Heart left ventricle (tissue), 13 donors: ENCODE measurements at regions not wholly inside any gene's neighbourhood (a gene's known extent, or its start where the extent isn't known, plus 50 kb on each side); places are given as distances from the start of the nearest gene placed in this dataset.

Experiments used
- POLR2A ChIP-seq, 2 donors: fragments of 450-650 bp; IDR thresholded peaks; one replicate each; pipeline ENCODE4 v1.6.1; 2017; ENCODE audit warnings: antibody characterized with exemption in 2 of 2, mild to moderate bottlenecking in 2 of 2, moderate library complexity in 2 of 2
- TF ChIP-seq, protein P1 (sequence below), 12 donors: fragments of 200-600 bp; sonication (generic) in 4 of 12; IDR thresholded peaks; one replicate each; pipeline versions ENCODE4 v1.5.0 to v1.8.0; 2018 to 2022; ENCODE audit warnings: antibody characterized with exemption in 12 of 12, mild to moderate bottlenecking in 5 of 12
- donor health status: ischemic (EF 13 %, LVEDD 7.1; RV severe dilation, severe dysfunction).
- donor health status: DM: no; HTN: yes; CAD: no.
- donor health status: DM: no; HTN: no; CAD: no.
- donor health status: ischemic (EF 25% LVEDD 6.9; RV normal size, moderate dysfunction).
- donor health status: ischemic (EF 25% LVEDD 5.7; RV mildly dilated, moderate dysfunction).
- donor health status: ischemic (EF 35%, LVEDD 5.7; RV mildly dilated, moderate dysfunction).
- donor health status: nonischemic (EF 11% LVEDD 7.7; RV severe dilation, severe dysfunction).
- donor health status: DM: yes; HTN: yes; CAD: no.
- donor health status: PGD.
- donor health status: ischemic (EF 29% LVEDD 5.4; RV normal size, mild dysfunction).
- donor health status: nonischemic (EF 23%, LVEDD 6.1; RV moderate dilation, normal function).

- no peak for TF ChIP-seq POLR2A (IDR thresholded peaks at IDR 0.05)
- TF ChIP-seq, protein P1, sequence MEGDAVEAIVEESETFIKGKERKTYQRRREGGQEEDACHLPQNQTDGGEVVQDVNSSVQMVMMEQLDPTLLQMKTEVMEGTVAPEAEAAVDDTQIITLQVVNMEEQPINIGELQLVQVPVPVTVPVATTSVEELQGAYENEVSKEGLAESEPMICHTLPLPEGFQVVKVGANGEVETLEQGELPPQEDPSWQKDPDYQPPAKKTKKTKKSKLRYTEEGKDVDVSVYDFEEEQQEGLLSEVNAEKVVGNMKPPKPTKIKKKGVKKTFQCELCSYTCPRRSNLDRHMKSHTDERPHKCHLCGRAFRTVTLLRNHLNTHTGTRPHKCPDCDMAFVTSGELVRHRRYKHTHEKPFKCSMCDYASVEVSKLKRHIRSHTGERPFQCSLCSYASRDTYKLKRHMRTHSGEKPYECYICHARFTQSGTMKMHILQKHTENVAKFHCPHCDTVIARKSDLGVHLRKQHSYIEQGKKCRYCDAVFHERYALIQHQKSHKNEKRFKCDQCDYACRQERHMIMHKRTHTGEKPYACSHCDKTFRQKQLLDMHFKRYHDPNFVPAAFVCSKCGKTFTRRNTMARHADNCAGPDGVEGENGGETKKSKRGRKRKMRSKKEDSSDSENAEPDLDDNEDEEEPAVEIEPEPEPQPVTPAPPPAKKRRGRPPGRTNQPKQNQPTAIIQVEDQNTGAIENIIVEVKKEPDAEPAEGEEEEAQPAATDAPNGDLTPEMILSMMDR (IDR thresholded peaks at IDR 0.05), result no peak
Measured at GRCh38 chr5:163943546-163943945, 438.1 kb downstream of the MAT2B start.
